LNCaP clone FGC (cell line): ENCODE measurements at regions not wholly inside any gene's neighbourhood (a gene's known extent, or its start where the extent isn't known, plus 50 kb on each side); places are given as distances from the start of the nearest gene placed in this dataset.
"Not testable (repeated sequence)": the region's sequence is repeated elsewhere in the genome, so short reads cannot be mapped to it uniquely, and the experiment has no call there.

Source experiments
- DNase-seq: peaks from one replicate; pipeline ENCODE4 v3.0.0-alpha.2; 2011; ENCODE audit warnings: low read depth
- H3K4me3 ChIP-seq: 2 replicates; pipeline ENCODE4 v1.5.1; 2011; ENCODE audit warnings: mild to moderate bottlenecking, low read depth, low read length, control low read depth
- TF ChIP-seq, protein P1 (sequence below): IDR thresholded peaks from 2 replicates; pipeline ENCODE4 v1.5.1; 2012; ENCODE audit warnings: mild to moderate bottlenecking; ENCODE audit not compliant: control insufficient read depth, insufficient read depth; ENCODE audit errors: extremely low read depth

DNA sequence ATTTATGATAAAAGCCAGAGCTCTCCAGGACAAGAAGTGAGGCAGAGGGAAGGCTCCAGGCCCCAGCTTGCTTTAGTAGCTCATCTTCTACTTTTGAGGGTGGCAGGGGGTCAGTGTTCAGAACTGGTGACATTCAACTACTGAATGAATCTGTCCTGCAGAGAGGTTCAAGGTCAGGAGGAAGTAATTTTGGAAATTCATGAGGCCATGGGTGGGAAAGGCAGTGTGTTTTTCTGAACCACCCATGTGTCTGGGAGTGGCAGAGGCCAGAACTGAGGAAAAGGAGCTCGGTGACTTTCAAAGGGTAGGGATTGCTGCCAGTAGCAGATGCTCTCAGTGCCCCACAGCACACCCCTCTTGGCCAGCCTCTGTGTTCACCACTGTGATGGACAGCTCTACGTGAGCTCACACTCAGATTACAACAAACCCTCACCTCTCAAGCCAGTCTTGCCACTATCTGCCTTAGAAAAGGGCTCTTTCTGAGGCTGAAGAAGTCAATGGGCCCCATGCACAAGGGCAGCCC lies 571.2 kb downstream of the RAB28 start:
- no peak for DNase-seq
- no peak overlapping the region for H3K4me3 ChIP-seq
- TF ChIP-seq, protein P1, sequence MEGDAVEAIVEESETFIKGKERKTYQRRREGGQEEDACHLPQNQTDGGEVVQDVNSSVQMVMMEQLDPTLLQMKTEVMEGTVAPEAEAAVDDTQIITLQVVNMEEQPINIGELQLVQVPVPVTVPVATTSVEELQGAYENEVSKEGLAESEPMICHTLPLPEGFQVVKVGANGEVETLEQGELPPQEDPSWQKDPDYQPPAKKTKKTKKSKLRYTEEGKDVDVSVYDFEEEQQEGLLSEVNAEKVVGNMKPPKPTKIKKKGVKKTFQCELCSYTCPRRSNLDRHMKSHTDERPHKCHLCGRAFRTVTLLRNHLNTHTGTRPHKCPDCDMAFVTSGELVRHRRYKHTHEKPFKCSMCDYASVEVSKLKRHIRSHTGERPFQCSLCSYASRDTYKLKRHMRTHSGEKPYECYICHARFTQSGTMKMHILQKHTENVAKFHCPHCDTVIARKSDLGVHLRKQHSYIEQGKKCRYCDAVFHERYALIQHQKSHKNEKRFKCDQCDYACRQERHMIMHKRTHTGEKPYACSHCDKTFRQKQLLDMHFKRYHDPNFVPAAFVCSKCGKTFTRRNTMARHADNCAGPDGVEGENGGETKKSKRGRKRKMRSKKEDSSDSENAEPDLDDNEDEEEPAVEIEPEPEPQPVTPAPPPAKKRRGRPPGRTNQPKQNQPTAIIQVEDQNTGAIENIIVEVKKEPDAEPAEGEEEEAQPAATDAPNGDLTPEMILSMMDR, result no peak

DNA sequence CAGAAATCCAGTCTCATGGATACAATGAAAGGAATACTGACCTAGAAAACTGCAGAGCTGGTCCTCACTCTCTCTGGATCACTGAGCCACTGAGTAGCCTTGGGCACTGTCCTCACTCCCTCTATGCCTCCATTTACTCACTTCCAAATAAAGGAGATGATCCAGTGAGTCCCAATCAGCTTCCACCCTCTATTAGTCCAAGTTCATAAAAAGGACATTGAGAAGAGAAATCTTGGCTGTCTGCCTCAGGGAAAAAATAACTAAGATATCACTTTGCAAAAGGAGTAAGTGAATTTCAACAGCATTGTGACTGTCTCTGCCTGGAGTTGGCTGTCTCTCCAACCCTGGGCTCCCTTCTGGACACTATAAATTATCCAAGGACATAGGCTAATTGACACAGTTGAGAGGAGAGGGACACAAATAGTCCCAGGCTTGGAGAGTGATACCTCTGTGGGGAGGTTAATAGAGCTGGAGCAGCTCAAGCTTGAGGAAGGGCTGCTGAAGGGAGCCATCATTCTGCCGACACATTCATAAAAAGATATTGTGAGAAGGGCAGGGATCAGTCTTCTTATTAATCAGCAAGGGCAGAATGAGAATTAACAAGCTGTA lies 572.3 kb downstream of the RAB28 start:
- TF ChIP-seq, protein P1, result no peak
- H3K4me3 ChIP-seq, result no peak overlapping the region

DNA sequence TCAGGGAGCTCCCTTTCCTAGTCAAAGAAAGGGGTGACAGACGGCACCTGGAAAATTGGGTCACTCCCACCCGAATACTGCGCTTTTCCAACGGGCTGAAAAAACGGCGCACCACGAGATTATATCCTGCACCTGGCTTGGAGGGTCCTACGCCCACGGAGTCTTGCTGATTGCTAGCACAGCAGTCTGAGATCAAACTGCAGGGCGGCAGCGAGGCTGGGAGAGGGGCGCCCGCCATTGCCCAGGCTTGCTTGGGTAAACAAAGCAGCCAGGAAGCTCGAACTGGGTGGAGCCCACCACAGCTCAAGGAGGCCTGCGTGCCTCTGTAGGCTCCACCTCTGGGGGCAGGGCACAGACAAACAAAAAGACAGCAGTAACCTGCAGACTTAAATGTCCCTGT lies 580.5 kb downstream of the RAB28 start:
- H3K4me3 ChIP-seq, DNase-seq: not testable (repeated sequence)

More for the DNA sequence above, 572.3 kb downstream of the RAB28 start:
- no peak for DNase-seq

DNA sequence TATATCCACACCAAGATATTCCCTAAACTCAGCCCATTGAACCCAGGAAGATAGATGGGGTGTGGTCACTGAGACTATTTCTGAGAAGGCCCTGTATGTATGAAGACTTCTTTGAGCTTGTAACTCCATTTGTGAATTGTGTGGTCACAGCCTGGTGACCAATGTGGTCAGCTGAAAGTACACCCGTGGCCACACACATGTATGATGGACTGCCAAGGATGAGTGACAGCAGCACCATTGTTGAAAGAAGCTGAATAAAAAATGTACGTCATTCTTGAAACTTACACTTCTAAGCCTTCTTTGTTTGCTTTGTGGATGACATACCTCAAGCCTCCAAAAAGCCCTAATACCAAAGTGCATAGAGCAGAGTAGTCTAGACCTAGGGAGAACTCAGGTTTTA lies 581.4 kb downstream of the RAB28 start:
- DNase-seq, result no peak
- no peak overlapping the region for H3K4me3 ChIP-seq
- TF ChIP-seq, protein P1, result no peak

DNA sequence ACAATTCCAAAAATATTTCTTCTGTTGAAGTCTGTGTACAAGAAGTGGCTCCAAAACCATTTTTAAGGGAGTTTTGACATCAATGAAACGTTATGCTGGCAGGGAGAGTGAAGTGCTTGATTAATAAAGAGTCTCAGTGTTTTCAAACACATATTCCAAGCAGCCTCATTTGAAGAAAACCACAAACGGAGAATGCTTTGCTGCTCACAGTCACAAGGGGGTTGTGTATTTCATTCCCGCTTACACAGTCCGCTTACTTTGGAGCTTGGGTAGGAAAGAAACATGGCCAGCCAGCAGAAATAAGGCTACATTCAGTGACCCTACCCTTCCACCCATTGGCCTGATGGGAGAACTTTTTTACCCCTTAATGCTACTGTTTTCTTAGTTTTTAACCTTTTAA lies 586.2 kb downstream of the RAB28 start:
- H3K4me3 ChIP-seq, result no peak overlapping the region
- TF ChIP-seq, protein P1, result no peak
- no peak for DNase-seq

DNA sequence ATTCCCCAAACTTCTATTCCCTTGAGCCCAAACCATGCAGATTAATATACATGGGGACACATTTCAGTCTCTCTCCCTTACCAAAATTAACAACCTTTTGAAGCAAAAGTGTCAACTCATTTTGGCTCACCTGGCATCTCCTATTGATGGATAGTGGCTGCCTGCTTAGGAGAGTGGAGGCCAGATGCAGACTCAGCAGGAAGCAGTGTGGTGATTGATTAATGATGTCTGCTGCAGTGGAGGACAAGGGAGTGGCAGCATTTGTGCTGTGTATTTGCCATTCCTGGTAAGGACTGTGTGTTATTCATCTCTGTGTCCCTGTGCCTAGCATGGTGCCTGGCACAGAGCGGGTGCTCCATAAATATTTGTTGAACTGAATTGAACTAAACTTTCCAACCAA lies 590.1 kb downstream of the RAB28 start:
- TF ChIP-seq, protein P1, result no peak
- no peak for DNase-seq

DNA sequence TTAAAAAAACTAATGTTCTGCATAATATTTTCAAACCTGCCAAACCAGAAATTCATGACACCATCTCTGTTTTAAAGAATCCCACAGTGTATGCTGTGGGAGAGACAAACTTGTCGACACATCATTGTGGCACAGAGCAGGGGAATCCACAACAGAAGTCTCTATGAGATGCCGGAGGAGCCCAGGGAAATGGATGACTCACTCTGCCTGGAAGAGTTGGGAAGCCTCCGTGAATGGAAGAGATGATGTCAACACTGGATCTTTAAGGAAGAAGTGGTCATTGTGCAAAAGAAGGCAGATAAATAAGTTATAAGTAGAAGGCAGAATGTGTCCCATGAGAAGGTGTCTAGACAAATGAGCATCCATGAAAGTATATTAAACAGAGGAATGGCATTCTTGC lies 595.1 kb downstream of the RAB28 start:
- no peak overlapping the region for H3K4me3 ChIP-seq
- DNase-seq, result no peak
- TF ChIP-seq, protein P1, result no peak

More for the DNA sequence above, 590.1 kb downstream of the RAB28 start:
- no peak overlapping the region for H3K4me3 ChIP-seq
